Heart right ventricle (tissue), 16 donors: ENCODE measurements at regions not wholly inside any gene's neighbourhood (a gene's known extent, or its start where the extent isn't known, plus 50 kb on each side); places are given as distances from the start of the nearest gene placed in this dataset.
"Not testable (repeated sequence)": the region's sequence is repeated elsewhere in the genome, so short reads cannot be mapped to it uniquely, and the experiment has no call there.

Experiments
- ATAC-seq, 8 donors: fragments of 200-7000 bp; cut with Tn5 transposase; one replicate each; pipeline ENCODE4 v1.9.1; 2020; ENCODE audit warnings: mild to moderate bottlenecking in 8 of 8, moderate library complexity in 8 of 8, moderate number of reproducible peaks in 1 of 8
- DNase-seq, 2 donors: peaks; one replicate each; pipeline ENCODE4 v3.0.0-alpha.2; 2020
- H3K27ac ChIP-seq, 10 donors: fragments of 200-600 bp; sonication (generic) in 2 of 10; one replicate each; pipeline versions ENCODE4 v1.5.0 to v1.8.0; 2020 to 2022; ENCODE audit warnings: mild to moderate bottlenecking in 3 of 10
- H3K27me3 ChIP-seq, 7 donors: fragments of 200-600 bp; one replicate each; pipeline ENCODE4 v1.8.0; 2021 to 2022; ENCODE audit warnings: mild to moderate bottlenecking in 2 of 7
- H3K36me3 ChIP-seq, 9 donors: fragments of 200-600 bp; sonication (generic) in 1 of 9; one replicate each; pipeline versions ENCODE4 v1.5.0 to v1.8.0; 2020 to 2022; ENCODE audit warnings: mild to moderate bottlenecking in 2 of 9
- H3K4me1 ChIP-seq, 9 donors: fragments of 200-600 bp; sonication (generic) in 1 of 9; one replicate each; pipeline versions ENCODE4 v1.5.0 to v1.8.0; 2020 to 2022; ENCODE audit warnings: mild to moderate bottlenecking in 4 of 9
- H3K4me3 ChIP-seq, 10 donors: fragments of 200-600 bp; sonication (generic) in 2 of 10; one replicate each; pipeline versions ENCODE4 v1.5.0 to v1.8.0; 2020 to 2022; ENCODE audit warnings: mild to moderate bottlenecking in 7 of 10, moderate library complexity in 2 of 10
- H3K9me3 ChIP-seq, 11 donors: fragments of 200-600 bp in 10 of 11; sonication (generic) in 2 of 11; one replicate each; pipeline versions ENCODE4 v1.5.0 to v1.8.0; 2013 to 2022; ENCODE audit warnings: mild to moderate bottlenecking in 2 of 11, control low read depth in 1 of 11, moderate library complexity in 1 of 11
- WGBS, 2 donors: extraction: QIAGEN DNeasy Blood & Tissue Kit; methylation state at CpG; one replicate each; pipeline ENCODE4 v1.1.7; 2013; ENCODE audit warnings: inconsistent platforms in 1 of 2; 5-methylcytosine and 5-hydroxymethylcytosine counted together
- intact Hi-C, 10 donors: fragments of 100-400 bp; cut with DNase I; formaldehyde crosslinking; loops; one replicate each; pipeline versions ENCODE4 v1.11.1 to v1.14.2; 2022
- TF ChIP-seq, protein P1 (sequence below), 9 donors: fragments of 200-600 bp; sonication (generic) in 2 of 9; IDR thresholded peaks; one replicate each; pipeline versions ENCODE4 v1.5.0 to v1.8.0; 2021 to 2022; ENCODE audit warnings: antibody characterized with exemption in 9 of 9, mild to moderate bottlenecking in 5 of 9, moderate library complexity in 1 of 9
- donor health status: Arrhythmogenic right ventricular cardiomyopathy.
- donor health status: ischemic (EF 13 %, LVEDD 7.1; RV severe dilation, severe dysfunction).
- donor health status: healthy with polysubstance abuse.
- donor health status: DM: no; HTN: yes; CAD: no.
- donor health status: DM: no; HTN: no; CAD: no.
- donor health status: ischemic (EF 25% LVEDD 6.9; RV normal size, moderate dysfunction).
- donor health status: ischemic (EF 25% LVEDD 5.7; RV mildly dilated, moderate dysfunction).
- donor health status: healthy.
- donor health status: DM: yes; HTN: yes; CAD: no.
- donor health status: Ischemic cardiomyopathy.
- donor health status: ischemic (EF 35%, LVEDD 5.7; RV mildly dilated, moderate dysfunction).
- donor health status: nonischemic (EF 11% LVEDD 7.7; RV severe dilation, severe dysfunction).
- donor health status: DM: yes; HTN: yes; CAD: no.
- donor health status: PGD.
- donor health status: ischemic (EF 29% LVEDD 5.4; RV normal size, mild dysfunction).
- donor health status: nonischemic (EF 23%, LVEDD 6.1; RV moderate dilation, normal function).

DNA sequence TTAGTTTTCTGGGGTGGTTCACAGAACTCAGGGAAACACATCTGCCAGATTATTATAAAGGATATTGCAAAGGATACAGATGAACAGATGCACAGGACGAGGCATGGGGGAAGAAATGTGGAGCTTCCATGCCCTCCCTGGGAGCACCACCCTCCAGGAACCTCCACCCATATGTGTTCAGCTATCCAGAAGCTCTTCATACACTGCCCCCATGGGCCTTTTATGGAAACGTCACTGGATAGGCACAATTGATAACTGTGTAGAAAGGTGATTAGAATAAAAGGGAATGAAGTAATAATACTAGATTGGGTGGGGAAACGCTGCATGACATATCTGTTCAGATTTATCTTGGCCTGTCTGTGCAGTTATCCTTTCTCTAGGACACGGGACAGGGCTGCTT lies 357.9 kb downstream of the HS3ST1 start:
- ATAC-seq (no peak), DNase-seq (no peak)
- Histone ChIP-seq H3K36me3 (no peaks in the 10 kb centered on the region), H3K9me3 (no peaks in the 10 kb centered on the region), H3K4me3 (no peak overlapping the region), H3K27me3 (peaks cover 0 to 8% (median 0%) of the 10 kb centered on the region in 7 donors), H3K27ac (no peak overlapping the region), H3K4me1 (peaks cover 0 to 12% (median 0%) of the 10 kb centered on the region in 9 donors)
- TF ChIP-seq, protein P1, sequence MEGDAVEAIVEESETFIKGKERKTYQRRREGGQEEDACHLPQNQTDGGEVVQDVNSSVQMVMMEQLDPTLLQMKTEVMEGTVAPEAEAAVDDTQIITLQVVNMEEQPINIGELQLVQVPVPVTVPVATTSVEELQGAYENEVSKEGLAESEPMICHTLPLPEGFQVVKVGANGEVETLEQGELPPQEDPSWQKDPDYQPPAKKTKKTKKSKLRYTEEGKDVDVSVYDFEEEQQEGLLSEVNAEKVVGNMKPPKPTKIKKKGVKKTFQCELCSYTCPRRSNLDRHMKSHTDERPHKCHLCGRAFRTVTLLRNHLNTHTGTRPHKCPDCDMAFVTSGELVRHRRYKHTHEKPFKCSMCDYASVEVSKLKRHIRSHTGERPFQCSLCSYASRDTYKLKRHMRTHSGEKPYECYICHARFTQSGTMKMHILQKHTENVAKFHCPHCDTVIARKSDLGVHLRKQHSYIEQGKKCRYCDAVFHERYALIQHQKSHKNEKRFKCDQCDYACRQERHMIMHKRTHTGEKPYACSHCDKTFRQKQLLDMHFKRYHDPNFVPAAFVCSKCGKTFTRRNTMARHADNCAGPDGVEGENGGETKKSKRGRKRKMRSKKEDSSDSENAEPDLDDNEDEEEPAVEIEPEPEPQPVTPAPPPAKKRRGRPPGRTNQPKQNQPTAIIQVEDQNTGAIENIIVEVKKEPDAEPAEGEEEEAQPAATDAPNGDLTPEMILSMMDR (IDR thresholded peaks at IDR 0.05): no peak
- 40 to 43% methylated on average over 4 of the region's 4 CpGs for WGBS, 2 donors
- intact Hi-C loops: no loop called here

DNA sequence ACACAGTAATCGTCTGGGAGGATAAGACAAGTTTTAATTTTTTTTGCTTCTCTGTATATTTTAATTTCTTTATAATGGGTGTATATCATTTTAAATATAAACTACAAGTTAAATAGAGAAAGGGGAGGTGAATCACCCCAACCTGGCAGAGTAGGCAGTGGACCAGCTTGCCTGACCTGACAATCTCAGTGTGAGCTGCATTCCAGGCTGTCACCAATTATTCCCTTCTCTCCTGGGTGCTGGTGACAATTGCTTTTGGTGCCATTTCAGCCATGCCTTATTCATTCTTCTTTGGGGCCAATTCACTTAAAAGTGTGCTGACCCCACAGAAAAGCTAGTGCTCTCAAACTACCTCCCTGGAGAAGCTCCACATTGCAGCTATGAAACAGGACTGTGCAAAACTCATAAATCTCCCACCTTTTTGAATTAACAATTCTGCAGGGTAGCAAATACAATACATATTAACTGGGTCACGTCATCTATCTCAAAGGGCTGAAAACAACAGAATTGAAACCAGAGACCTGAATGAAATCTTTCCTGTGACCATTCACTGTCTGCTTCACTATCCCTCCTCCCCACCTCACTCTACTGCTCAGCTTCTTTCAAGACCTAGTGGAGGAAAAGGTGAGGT lies 359.0 kb downstream of the HS3ST1 start:
- 47 to 51% methylated on average over 2 of the region's 2 CpGs for WGBS, 2 donors
- DNase-seq (no peak), ATAC-seq (no peak)
- intact Hi-C loops: no loop called here
- no peak overlapping the region for H3K4me3 ChIP-seq
- H3K9me3 ChIP-seq: no peaks in the 10 kb centered on the region
- H3K4me1 ChIP-seq: peaks cover 0 to 12% (median 0%) of the 10 kb centered on the region in 9 donors
- no peak overlapping the region for H3K27ac ChIP-seq
- no peaks in the 10 kb centered on the region for H3K36me3 ChIP-seq
- H3K27me3 ChIP-seq: peaks cover 0 to 8% (median 0%) of the 10 kb centered on the region in 7 donors
- TF ChIP-seq, protein P1 (IDR thresholded peaks at IDR 0.05): no peak

DNA sequence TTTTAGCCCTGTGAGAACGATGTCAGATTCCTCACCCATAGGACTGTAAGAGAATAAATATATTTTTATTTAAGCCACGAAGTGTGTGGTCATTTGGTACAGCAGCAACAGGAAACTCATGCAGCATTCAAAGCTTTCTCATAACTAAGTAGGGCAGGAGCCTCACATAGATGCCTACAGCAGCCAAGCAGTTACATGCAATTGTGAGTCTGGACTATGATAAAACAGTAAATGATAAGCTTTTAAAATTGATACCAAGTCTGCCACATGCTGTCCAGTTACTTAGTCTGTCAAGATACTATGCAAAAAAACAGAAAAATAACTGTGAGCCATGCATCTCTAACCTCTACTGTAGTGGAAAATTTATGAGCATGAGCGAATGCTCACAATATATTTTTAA lies 359.6 kb downstream of the HS3ST1 start:
- Histone ChIP-seq H3K27ac (no peak overlapping the region), H3K27me3 (peaks cover 0 to 8% (median 0%) of the 10 kb centered on the region in 7 donors), H3K36me3 (no peaks in the 10 kb centered on the region), H3K4me1 (peaks cover 0 to 11% (median 0%) of the 10 kb centered on the region in 9 donors), H3K4me3 (no peak overlapping the region), H3K9me3 (peaks cover 0 to 2% (median 0%) of the 10 kb centered on the region in 11 donors)
- DNase-seq (no peak), ATAC-seq (no peak)
- intact Hi-C loops: no loop called here
- WGBS, 2 donors: 29 to 39% methylated on average over 3 of the region's 3 CpGs
- TF ChIP-seq, protein P1 (IDR thresholded peaks at IDR 0.05): no peak

DNA sequence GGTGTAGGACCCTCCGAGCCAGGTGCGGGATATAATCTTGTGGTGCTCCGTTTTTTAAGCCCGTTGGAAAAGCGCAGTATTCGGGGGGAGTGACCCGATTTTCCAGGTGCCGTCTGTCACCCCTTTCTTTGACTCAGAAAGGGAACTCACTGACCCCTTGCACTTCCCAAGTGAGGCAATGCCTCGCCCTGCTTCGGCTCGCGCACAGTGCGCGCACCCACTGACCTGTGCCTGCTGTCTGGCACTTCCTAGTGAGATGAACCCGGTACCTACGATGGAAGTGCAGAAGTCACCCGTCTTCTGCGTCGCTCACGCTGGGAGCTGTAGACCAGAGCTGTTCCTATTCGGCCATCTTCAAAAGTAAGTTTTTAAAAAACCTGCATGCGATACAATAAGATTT lies 362.1 kb downstream of the HS3ST1 start:
- H3K27ac ChIP-seq, DNase-seq, H3K4me1 ChIP-seq, H3K9me3 ChIP-seq, H3K4me3 ChIP-seq, H3K27me3 ChIP-seq, ATAC-seq, intact Hi-C loops, H3K36me3 ChIP-seq: not testable (repeated sequence)
- WGBS, 2 donors: 93 to 95% methylated on average over 20 to 22 of the region's 22 CpGs

DNA sequence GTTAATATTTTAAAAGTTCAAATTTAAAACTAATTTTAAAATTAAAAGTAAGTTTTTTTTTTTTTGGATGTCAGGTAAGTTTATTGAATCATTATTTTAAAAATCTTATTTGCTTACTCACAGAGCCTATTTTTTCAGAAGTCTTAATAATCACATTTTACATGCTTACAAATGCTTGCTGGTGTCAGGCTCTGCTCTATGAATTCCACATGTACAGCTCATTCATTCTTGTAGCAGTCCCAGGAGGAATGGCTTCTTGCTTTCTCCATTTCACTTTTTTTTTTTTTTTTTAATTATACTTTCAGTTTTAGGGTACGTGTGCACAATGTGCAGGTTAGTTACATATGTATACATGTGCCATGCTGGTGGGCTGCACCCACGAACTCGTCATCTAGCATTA lies 368.1 kb downstream of the HS3ST1 start:
- 83 to 89% methylated on average over 3 of the region's 3 CpGs for WGBS, 2 donors
- intact Hi-C loops, H3K36me3 ChIP-seq, ATAC-seq, DNase-seq, H3K27ac ChIP-seq, H3K4me1 ChIP-seq, H3K27me3 ChIP-seq, H3K4me3 ChIP-seq, H3K9me3 ChIP-seq: not testable (repeated sequence)

DNA sequence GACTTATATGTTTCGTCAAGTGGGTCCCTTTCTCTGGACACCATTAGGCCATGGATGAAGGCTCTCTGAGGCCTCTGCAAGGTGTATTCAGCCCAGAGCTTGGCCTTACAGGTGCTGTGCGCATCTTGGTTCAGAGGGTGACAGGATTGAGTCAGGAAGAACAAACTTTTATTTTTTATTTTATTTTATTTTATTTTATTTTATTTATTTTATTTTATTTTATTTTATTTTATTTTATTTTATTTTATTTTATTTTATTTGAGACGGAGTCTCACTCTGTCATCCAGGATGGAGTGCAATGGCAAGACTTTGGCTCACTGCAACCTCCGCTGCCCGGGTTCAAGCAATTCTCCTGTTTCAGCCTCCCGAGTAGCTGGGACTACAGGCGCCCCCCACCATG lies 370.4 kb upstream of the CLNK start:
- H3K9me3 ChIP-seq, H3K36me3 ChIP-seq, H3K27ac ChIP-seq, intact Hi-C loops, ATAC-seq, H3K27me3 ChIP-seq, DNase-seq, H3K4me3 ChIP-seq, H3K4me1 ChIP-seq: not testable (repeated sequence)
- 96% methylated on average over 7 of the region's 7 CpGs for WGBS, 2 donors
